ENCODE measurements at regions not wholly inside any gene's neighbourhood (a gene's known extent, or its start where the extent isn't known, plus 50 kb on each side); places are given as distances from the start of the nearest gene placed in this dataset.

DNA sequence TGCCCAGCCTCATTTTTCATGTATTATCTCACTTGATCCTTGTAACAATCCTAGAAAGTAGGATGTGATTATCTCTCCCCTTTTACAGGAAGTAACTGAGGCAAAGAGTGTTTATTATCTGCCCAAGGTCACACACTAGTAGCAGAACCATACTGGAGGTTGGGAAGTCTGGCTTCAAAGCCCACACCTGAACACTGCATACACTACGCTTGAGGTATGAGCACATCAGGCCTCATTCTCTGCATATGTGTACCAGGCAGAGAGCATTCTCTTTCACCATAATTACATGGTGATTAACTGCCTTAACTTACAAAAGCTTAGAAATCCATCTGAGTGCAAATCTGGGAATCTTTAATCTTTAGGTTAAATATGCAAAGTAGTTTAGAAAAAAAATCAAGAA is 361.8 kb downstream of the MFSD1 start:
- no peak overlapping the region for H3K4me3 ChIP-seq (ENCODE audit: low read depth, low read length)

DNA sequence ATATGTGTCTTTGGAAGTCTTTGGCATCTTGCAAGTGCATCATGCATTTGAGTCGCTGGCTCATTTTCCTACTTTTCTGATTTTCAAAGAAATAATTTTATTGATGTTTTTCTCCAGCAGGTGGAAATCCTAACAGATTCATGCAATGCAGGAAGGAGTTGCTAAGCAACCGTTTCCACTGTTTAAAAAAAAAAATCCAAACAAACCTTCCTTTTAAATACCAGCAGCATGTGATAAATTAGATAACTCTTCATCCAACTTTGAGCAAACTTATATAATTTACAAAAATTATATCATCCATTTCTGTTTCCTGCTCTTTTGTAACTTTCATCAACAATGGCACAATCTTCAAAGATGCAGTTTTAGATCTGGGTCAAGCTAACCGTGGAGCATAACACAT is 364.1 kb downstream of the MFSD1 start:
- TF ChIP-seq, protein P1, sequence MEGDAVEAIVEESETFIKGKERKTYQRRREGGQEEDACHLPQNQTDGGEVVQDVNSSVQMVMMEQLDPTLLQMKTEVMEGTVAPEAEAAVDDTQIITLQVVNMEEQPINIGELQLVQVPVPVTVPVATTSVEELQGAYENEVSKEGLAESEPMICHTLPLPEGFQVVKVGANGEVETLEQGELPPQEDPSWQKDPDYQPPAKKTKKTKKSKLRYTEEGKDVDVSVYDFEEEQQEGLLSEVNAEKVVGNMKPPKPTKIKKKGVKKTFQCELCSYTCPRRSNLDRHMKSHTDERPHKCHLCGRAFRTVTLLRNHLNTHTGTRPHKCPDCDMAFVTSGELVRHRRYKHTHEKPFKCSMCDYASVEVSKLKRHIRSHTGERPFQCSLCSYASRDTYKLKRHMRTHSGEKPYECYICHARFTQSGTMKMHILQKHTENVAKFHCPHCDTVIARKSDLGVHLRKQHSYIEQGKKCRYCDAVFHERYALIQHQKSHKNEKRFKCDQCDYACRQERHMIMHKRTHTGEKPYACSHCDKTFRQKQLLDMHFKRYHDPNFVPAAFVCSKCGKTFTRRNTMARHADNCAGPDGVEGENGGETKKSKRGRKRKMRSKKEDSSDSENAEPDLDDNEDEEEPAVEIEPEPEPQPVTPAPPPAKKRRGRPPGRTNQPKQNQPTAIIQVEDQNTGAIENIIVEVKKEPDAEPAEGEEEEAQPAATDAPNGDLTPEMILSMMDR (IDR thresholded peaks at IDR 0.05; ENCODE audit: insufficient read depth, low read length): no peak
- H3K4me3 ChIP-seq (ENCODE audit: low read depth, low read length): no peak overlapping the region
- DNase-seq (ENCODE audit: low read depth): no peak

More for the DNA sequence above, 361.8 kb downstream of the MFSD1 start:
- TF ChIP-seq, protein P1 (IDR thresholded peaks at IDR 0.05; ENCODE audit: insufficient read depth, low read length): no peak
- DNase-seq (ENCODE audit: low read depth): no peak

DNA sequence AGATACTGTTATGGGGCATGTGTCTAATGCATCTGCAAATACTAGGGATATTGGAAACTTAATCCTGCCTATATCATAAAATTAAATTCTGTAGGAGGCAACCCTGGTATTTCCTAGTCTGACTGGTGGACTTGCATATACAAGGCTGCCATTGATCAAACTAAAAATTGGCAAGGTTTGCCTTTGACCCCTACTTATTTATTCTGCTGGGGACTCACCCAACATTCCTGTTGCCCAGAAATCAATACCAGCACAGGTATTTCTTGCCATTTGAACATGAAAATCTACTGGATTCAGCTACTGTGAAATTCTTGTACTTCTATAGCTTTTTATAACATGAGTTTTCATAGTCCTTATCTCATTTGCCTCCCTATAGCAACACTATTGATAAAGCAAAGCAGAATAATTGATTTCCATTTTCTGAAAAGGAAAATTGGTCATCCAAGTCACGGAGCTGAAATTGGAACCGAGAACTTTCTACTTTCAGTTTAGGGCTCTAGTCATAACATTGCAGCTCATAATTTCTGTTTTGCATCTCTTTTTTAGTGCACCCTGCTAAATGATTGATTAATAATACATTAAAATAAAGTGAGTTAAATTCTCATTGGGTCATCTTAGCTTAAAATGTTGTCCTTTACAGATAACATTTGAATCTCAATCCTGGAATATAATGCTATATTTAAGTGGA is 365.2 kb downstream of the MFSD1 start:
- DNase-seq (ENCODE audit: low read depth): no peak
- H3K4me3 ChIP-seq (ENCODE audit: low read depth, low read length): no peak overlapping the region
- TF ChIP-seq, protein P1 (IDR thresholded peaks at IDR 0.05; ENCODE audit: insufficient read depth, low read length): no peak

DNA sequence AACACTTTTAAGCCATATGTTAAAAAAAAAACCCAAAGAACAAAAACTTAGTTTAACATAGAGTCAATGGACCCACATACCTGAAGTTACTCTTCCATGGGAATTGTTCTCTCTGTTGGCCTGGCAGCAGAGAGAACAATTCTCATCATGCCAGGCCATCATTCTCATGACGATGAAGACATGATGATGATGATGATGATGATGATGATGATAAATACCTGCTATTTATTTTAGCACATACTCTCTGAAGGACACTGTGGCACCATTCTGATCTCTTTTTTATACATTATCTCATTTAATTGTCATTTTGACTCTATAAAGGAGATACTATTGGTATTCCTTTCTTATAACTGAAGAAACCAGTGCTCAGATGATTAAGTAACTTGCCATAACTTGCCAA is 366.9 kb downstream of the MFSD1 start:
- TF ChIP-seq, protein P1 (IDR thresholded peaks at IDR 0.05; ENCODE audit: insufficient read depth, low read length): no peak
- no peak for DNase-seq (ENCODE audit: low read depth)

DNA sequence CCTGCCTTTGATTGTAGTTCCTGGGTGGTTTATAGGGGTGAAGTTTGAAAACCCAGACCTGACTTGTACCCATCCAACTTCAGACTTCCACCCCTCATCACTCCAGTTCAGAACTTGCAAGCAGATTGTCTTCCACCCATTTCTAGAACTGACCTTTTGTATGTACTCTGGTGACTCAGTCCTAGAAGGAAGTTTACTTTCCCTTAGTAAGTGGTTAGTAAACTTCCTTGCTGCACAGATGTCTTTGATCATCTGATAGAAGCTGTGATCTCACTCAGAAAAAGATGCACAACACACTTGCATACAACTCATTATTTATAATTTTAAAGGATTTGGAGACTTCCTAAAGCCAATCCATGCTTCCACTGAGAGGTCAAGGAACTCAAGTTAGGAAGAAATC is 368.0 kb downstream of the MFSD1 start:
- TF ChIP-seq, protein P1 (IDR thresholded peaks at IDR 0.05; ENCODE audit: insufficient read depth, low read length): no peak
- peak; percentile 70 for DNase-seq (ENCODE audit: low read depth)
- H3K4me3 ChIP-seq (ENCODE audit: low read depth, low read length): no peak overlapping the region

More for the DNA sequence above, 366.9 kb downstream of the MFSD1 start:
- H3K4me3 ChIP-seq (ENCODE audit: low read depth, low read length): no peak overlapping the region

DNA sequence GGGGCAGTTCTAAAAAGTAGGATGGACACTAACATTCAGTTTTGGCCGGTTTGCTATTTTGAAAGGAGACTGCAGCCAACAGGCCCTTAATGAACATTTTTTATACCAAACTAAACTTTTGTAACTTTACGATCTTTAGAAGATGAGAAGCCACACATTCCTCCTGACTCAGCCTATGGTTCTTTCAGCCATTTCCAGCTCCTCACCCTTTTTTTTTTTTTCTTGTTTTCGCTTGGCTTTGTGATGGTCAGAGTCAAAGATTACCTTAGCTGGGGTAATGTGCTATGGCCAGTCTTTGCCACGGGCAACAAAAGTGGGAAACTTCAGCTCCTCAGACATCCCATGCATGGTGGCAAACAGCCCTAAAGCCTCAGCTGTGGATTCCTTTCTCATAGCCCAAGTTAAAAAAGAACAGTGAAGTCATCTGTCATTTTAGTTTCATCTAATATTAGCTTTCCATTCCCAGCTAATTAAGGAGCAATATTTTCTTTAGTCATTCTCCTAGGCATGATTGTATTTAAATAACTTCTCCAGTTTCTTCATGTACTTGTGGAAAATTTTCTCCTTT is 368.7 kb downstream of the MFSD1 start:
- DNase-seq (ENCODE audit: low read depth): peak; percentile 55
- TF ChIP-seq, protein P1 (IDR thresholded peaks at IDR 0.05; ENCODE audit: insufficient read depth, low read length): no peak

More for the DNA sequence above, 368.7 kb downstream of the MFSD1 start:
- H3K4me3 ChIP-seq (ENCODE audit: low read depth, low read length): no peak overlapping the region
